HUDEP-2 (cell line): ENCODE measurements at regions not wholly inside any gene's neighbourhood (a gene's known extent, or its start where the extent isn't known, plus 50 kb on each side); places are given as distances from the start of the nearest gene placed in this dataset.
"Not testable (repeated sequence)": the region's sequence is repeated elsewhere in the genome, so short reads cannot be mapped to it uniquely, and the experiment has no call there.

Source experiments
- DNase-seq, 76 experiments: peaks; one replicate each; lab custom pipeline; 2025; ENCODE audit not compliant: unreplicated experiment in 76 of 76; lab: John Stamatoyannopoulos, UW

DNA sequence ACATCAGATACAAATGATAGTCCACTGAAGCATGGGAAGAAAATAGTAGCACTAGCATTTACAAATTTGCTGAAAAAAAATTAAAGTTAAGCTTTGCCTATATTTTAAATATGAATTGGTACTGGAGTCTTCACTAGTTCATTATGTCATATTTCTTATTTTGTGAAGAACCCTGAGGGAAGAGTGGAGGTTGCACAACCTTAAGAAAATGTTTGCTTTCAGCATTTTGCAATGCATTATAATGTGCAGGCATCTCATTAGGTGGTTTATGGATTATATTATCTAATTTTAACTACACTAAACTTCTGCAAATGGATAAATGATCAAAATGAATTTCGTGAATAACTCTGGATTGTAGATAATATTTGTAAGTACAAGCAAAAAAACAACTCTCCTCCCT is 390.8 kb upstream of the HS3ST5 start:
- DNase-seq: no peak

- no peak for DNase-seq
Measured at GRCh38 chr6:114718716-114719270, 376.0 kb upstream of the HS3ST5 start.

DNA sequence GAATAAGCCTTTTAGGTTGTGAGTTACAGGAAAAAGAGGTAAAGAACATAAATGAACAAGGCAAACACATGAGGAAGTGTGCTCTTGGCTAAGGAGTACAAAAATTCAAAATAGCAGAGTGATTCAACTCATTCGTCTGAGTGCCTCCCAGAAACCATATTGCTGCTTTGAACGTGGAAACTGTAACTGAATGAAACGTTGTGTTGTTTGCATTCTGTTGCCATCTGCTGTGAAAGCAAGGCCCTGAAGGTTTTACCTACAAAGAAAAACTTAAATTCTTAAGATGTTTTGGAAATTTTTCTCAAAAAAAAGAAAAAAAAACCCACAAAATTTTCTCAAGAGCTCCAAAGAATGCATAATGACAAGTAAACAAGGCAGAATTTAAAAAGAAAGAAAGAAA is 375.4 kb upstream of the HS3ST5 start:
- no peak for DNase-seq

DNA sequence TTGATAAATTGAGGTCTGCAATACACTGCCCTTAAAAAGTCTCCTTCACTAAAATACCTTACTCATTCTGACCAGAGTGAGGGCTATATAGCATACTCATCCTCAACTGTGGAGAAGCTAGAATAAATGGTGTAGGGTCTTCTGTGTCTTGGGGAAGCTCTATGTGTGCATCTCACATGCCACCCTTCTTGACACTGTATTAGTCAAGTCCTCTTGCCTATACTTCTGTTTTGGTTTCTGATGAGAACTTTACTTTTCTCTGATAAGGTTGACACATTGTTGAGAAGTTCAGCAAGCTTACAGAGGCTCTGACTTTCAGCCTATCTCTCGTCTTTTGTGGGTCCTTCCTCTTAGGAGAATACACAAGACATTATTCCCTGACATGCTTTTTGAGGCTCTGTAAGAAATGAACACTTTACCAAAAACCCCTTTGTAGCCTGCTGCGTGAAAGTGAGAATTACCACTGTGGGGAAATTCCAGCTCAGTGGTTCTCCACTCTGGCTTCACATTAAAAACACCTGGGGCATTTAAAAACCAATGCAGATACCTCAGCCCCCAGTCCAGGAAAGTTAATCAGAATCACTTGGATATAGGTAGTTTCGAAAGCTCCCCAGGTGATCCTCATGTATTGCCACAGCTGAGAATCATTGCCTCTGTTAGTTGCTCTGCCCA is 372.1 kb upstream of the HS3ST5 start:
- no peak for DNase-seq

- DNase-seq: no peak
Measured at GRCh38 chr6:114713690-114714089, 370.9 kb upstream of the HS3ST5 start.

GRCh38 chr6:114712129-114712662 is 369.4 kb upstream of the HS3ST5 start:
- DNase-seq: no peak

- no peak for DNase-seq
Measured at GRCh38 chr6:114707081-114707620, 364.3 kb upstream of the HS3ST5 start.

DNA sequence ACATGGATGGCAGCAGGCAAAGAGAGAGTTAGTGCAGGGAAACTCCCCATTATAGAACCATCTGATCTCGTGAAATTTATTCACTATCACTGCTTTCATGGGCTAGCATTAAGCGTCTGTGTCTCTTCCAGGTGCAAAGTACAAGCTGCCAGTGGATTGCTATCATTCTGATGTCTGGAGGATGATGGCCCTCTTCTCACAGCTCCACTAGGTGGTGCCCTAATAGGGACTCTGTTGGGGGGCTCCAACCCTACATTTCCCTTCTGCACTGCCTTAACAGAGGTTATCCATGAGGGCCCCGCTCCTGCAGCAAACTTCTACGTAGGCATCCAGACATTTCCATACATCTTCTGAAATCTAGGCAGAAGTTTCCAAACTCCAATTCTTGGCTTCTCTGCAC is 347.8 kb upstream of the HS3ST5 start:
- DNase-seq: no peak

DNA sequence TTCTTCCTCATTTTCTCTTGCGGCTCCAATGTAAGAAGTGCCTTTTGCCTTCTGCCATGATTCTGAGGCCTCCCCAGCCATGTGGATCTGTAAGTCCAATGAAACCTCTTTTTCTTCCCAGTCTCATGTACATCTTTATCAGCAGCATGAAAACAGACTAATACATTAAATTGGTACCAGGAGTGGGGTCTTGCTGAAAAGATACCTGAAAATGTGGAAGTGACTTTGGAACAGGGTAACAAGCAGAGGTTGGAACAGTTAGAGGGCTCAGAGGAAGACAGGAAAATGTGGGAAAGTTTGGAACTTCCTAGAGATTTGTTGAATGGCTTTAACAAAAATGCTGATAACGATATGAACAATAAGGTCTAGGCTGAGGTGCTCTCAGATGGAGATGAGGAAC is 316.7 kb upstream of the HS3ST5 start:
- DNase-seq: no peak

DNA sequence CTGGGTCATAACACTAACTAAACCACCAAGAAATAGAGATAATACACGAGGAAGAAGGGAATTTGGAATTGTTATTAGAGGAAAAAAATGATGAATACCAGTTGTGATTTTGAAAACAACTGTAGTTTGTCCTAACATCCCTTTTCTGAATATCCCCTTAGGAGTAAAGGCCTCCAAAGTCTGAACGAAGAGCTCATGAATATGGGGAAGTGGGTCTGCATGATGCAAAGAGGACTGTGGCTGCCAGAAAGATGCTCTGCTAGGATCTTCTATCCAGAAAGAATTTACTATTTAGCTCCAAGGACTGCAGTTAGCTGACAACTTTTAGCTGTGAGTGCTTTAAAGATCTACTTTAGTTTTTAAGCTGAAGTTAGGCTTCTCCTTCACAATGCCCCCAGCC is 308.8 kb upstream of the HS3ST5 start:
- no peak for DNase-seq

DNA sequence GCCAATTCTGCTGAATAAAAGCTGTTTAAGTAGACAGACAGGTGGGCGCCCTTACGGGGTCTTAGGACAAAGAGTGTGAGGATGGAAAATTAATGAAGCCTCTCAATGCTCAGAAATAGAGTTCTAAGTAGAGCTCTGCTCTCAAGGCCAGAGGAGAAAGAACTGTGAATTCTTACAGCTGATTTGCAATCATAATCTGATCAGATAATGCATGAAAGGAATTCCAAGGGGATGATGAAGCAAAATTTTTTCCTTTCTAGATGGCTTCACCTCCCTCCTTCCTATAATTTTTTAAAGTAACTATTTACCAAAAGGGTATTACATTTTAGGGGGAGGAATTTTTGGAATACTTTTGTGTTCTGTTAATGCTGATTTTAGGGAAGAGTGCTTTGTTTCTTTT is 308.1 kb upstream of the HS3ST5 start:
- no peak for DNase-seq

DNA sequence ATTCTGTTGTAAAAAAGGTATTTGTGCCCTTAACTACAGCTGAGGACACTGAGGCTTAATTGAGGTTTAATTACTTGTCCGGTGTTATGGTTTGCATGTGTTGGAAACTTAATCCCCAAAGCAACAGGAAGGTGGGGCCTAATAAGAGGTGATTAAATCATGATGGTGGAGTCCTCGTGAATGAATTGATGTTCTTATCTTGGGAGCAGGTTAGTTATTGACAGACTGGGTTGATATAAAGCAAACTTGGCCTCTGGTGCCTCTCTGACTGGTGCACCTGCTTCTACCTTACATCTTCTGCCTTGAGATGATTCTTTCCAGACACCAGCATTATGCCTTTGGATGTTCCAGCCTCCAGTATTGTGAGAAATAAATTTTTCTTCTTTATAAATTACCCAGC is 306.5 kb upstream of the HS3ST5 start:
- DNase-seq: no peak

DNA sequence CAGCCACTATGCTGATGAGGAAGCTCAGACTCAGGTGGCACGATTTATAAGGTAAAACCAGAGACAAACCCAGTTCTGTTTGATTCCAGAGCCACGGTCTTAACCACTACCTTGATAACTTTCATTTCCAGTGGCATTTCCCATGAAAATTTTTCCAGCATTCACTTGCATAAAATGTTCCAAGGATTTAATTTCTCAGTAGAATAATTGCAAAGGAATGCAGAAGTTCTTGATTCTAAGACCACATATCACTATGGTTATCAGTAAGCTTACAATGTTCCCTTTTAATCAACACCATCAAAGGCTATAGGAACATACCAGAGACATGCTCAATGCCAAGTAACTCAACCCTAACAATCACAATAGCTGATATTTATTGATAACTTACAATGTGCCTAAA is 306.0 kb upstream of the HS3ST5 start:
- DNase-seq: no peak

GRCh38 chr6:114638341-114638740 is 295.5 kb upstream of the HS3ST5 start:
- no peak for DNase-seq

GRCh38 chr6:114634016-114634415 is 291.2 kb upstream of the HS3ST5 start:
- no peak for DNase-seq

- not testable (repeated sequence) for DNase-seq
Measured at GRCh38 chr6:114626226-114626625, 283.4 kb upstream of the HS3ST5 start.

- DNase-seq: no peak
Measured at GRCh38 chr6:114619621-114620200, 276.9 kb upstream of the HS3ST5 start.

DNA sequence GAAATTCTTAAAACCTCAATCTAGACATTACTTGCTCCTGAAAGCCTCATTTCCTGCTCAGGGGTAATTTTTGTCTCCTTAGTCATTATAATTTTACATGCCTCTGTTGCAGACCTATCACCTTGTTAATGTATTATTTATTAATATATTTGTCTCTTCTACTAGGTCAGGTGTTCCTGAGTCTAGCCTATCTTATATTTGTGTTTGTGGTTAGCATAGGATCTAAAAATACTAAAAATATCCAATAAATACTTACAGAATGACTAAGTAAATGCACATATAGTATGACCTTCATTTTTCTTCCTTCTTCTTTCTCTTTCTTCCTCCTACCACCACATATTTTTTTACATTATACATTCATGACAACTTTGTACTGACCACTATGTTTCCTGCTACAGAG is 268.9 kb upstream of the HS3ST5 start:
- DNase-seq: no peak

DNA sequence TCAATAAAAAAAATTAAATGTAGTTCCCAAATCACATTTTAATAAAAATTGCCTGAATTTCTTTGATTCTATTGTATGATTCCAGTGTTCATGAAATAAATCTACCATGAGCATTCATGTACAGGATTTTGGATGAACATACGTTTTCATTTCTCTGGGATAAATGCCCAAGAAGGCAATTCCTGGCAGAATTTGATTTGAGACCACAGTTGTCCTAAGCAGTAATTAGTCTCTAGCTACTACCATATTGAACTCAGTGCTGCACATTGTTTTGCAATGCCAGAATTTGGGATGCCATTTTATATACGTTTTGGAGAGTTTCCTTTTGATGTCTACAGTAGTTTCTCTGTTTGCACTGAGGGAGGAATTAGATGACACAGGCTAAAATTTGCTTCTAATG is 265.3 kb upstream of the HS3ST5 start:
- DNase-seq: no peak

DNA sequence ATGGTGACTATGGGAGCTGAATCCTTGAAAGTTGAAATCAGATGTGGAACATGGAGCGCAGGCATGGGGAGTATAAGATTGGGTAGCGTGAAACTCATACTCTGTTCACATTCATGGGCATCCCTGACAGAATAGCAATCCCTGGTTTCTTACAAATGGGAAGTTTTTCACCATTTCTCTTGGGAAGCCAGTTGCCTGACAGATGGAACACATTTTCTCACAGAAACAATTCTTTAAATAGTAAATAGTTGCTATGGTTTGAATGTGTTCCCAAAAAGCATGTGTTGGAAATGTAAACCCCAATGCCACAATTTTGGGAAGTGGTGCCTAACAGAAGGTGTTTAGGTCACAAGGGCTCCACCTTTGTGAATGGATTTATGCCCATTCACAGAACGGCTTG is 262.8 kb upstream of the HS3ST5 start:
- DNase-seq: no peak

- DNase-seq: no peak
Measured at GRCh38 chr6:114600381-114600780, 257.6 kb upstream of the HS3ST5 start.

DNA sequence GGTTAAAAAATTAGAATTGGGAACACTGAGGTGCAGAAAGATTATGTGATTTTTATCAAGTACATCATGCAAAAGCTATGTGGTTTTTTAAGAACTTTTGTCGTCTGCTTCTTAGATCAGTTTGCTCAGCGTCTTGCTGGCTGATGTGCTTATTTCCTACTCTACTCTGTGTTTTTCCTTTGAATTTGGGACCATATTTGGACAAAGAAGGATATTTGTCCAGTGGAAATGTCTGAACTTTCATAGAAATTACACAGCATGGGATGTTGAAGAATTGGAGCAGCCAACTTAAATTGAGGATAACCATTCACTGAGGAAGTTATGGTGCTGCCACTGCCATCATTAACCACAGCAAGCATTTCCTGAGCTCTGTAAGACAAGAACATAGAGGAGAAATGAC is 252.8 kb upstream of the HS3ST5 start:
- DNase-seq: no peak
